GM12874 (cell line): ENCODE measurements at regions not wholly inside any gene's neighbourhood (a gene's known extent, or its start where the extent isn't known, plus 50 kb on each side); places are given as distances from the start of the nearest gene placed in this dataset.

Experiments
- CTCF ChIP-seq: IDR thresholded peaks from 2 replicates; pipeline ENCODE4 v1.5.1; 2011; ENCODE audit warnings: low read depth, mild to moderate bottlenecking, control low read depth, low read length, moderate library complexity; ENCODE audit not compliant: insufficient read depth

GRCh38 chr10:9091530-9092093 is 1037.1 kb downstream of the GATA3 start:
- TF ChIP-seq CTCF, result no peak

- TF ChIP-seq CTCF, result no peak
These were observed 1041.8 kb downstream of the GATA3 start for GRCh38 chr10:9096288-9096687.

GRCh38 chr10:9097206-9097990 is 1042.9 kb downstream of the GATA3 start:
- no peak for TF ChIP-seq CTCF

- no peak for TF ChIP-seq CTCF
These were observed 1043.5 kb downstream of the GATA3 start for GRCh38 chr10:9097991-9098306.

DNA sequence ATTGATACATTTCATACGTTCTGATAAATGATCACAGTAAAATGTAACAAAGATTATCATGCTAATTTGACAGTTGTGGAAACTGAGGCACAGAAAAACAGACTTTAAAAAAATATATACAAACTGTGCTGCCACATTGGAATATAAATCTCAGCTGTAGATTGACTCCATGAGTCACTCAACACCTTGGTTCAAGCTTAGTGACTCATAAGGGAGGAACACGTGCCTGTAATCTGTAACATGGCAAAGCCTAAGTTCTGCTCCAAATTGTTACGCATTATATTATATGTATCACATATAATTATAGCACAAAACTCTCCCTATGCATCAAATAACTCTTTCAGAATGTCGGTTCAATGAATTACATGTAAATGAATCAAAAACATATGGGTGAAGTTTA is 1047.5 kb downstream of the GATA3 start:
- no peak for TF ChIP-seq CTCF

- no peak for TF ChIP-seq CTCF
These were observed 1048.8 kb downstream of the GATA3 start for GRCh38 chr10:9103301-9103700.

DNA sequence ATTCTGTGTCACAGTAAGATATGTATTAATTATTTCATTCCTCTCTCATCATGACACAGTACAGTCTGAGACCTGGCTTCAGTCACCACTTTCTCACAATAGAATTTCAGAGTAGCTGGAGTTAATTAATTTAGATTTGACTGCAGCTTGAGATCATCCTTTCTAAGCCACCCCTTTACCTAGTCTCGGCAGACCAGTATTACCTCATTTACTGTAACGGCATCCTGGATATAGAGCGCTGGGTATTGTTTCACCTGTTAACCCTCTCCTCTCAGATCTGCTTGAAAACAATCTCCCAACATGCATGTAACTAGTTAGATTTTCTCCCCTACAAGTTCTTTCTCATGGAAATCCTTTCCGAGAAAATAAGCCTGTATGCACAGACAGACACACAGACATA is 1057.5 kb downstream of the GATA3 start:
- TF ChIP-seq CTCF, result no peak
